GM10248 (cell line): ENCODE measurements at regions not wholly inside any gene's neighbourhood (a gene's known extent, or its start where the extent isn't known, plus 50 kb on each side); places are given as distances from the start of the nearest gene placed in this dataset.

Experiments used
- CTCF ChIA-PET: fragments of 300-600 bp; sonication (Branson Sonifier 250); formaldehyde crosslinking; extraction: SDS; loops from one replicate; lab custom pipeline; 2021; ENCODE audit warnings: antibody characterized with exemption; lab: Yijun Ruan, JAX
- POLR2A ChIA-PET: fragments of 350-650 bp; sonication (Branson Sonifier 250); formaldehyde crosslinking; extraction: SDS; loops from one replicate; lab custom pipeline; 2020; ENCODE audit warnings: antibody characterized with exemption; lab: Yijun Ruan, JAX
- DNase-seq: peaks from one replicate; pipeline ENCODE4 v3.0.0; 2012; ENCODE audit errors: extremely low spot score
- TF ChIP-seq, protein P1 (sequence below): IDR thresholded peaks from 2 replicates; pipeline ENCODE4 v1.5.1; 2012; ENCODE audit warnings: mild to moderate bottlenecking, low read depth; ENCODE audit errors: extremely low read depth, missing control alignments, control extremely low read depth

DNA sequence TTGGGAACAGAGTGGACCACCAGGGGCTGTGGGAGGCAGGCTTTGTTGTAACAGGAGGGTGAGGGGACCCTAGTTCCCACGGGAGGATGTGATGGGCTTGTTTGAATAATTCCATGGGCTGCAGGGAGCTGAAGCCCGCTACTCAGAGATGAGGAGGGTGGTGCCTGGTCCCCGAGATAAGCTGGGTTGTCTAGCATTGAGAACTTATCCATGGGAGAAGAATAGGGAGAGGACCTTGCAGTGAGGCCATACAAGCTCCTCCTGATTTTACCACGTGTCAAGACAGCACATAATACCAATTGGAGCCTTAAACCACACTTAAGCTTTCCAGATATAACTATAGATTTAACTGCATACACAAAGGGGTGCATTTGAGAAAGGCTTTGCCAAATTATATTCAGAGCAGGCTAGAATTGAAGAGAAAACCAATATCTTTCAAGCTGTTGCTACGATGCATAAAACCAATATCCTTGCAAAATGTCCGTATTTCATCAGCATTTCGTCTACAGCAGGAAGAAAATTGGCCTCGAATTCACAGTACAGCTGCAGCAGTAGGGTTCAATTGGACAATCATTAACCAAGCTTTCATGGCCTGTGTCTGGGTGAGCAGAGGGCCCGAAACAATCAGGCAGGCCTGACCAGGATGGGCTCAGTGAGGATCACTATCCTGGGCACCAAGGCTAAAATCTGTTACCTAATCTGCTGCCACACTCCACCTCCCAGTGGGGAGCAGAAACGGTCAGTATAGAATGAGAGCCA, 500.7 kb downstream of the OCA2 start:
- ChIA-PET POLR2A (no interaction called here), CTCF (no interaction called here)
- DNase-seq = no peak
- TF ChIP-seq, protein P1, sequence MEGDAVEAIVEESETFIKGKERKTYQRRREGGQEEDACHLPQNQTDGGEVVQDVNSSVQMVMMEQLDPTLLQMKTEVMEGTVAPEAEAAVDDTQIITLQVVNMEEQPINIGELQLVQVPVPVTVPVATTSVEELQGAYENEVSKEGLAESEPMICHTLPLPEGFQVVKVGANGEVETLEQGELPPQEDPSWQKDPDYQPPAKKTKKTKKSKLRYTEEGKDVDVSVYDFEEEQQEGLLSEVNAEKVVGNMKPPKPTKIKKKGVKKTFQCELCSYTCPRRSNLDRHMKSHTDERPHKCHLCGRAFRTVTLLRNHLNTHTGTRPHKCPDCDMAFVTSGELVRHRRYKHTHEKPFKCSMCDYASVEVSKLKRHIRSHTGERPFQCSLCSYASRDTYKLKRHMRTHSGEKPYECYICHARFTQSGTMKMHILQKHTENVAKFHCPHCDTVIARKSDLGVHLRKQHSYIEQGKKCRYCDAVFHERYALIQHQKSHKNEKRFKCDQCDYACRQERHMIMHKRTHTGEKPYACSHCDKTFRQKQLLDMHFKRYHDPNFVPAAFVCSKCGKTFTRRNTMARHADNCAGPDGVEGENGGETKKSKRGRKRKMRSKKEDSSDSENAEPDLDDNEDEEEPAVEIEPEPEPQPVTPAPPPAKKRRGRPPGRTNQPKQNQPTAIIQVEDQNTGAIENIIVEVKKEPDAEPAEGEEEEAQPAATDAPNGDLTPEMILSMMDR = no peak

DNA sequence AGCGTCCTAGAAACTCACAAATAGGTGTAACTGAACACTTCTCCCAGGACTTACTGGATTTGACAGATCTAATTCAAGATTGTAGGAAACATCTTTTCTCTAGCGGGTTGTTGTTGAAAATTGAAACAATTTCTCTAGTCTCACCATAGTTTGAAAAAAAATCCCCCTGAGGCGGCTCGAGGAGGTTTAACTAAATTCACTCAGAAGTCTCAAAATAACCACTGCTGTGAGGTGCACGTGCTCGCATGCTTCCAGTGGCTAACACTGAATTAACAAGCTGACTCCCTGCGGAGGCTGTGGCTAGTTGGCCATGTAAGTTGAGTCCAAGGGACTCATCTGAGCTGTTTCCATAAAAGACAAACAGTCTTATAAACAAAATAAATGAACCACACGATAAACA, 503.9 kb downstream of the OCA2 start:
- POLR2A ChIA-PET = no interaction called here
- CTCF ChIA-PET = no interaction called here

DNA sequence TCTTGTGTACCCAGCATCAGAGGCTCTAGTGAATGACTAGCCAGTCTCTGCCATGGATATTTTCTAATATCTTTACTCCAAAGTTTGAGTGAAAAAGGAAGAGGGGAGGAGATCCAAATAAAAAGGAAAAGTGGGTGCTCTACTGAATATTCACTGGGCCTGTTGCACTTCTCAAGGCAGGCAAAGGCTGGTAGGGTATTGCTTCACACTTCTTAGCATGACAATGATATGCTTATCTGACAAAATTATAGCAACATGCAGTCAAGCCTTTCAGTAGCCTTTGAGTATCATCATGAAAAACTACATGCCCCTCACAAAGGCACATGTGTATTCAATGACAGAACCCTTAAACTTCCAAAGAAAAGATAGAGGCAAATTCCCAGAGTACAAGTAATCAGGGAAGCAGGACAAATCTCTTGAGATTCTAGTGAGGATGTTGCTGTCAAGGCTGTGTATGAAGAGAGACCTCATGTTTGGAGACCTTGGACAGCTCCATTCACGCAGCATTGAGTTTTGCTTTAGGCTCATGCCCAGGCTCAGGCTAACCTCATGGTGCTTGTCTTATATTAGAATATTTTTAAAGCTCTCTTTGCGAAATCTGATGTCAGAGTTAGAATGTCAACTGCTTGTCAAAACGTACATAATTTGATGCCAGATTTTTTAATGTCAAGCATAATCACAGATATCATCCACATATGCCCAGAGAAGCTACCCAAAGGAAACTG, 506.9 kb downstream of the OCA2 start:
- DNase-seq = no peak
- CTCF ChIA-PET = no interaction called here
- POLR2A ChIA-PET = no interaction called here

More for the DNA sequence above, 503.9 kb downstream of the OCA2 start:
- TF ChIP-seq, protein P1 = no peak
- no peak for DNase-seq

More for the DNA sequence above, 506.9 kb downstream of the OCA2 start:
- TF ChIP-seq, protein P1 = no peak
